ENCODE measurements at regions not wholly inside any gene's neighbourhood (a gene's known extent, or its start where the extent isn't known, plus 50 kb on each side); places are given as distances from the start of the nearest gene placed in this dataset.
A peak's percentile ranks its signal among the peaks of the same experiment; 100 is the strongest.

GRCh38 chr12:98224584-98225221 lies 290.7 kb upstream of the TMPO start:
- no peak for DNase-seq

- DNase-seq: no peak
These were observed 288.2 kb upstream of the TMPO start for GRCh38 chr12:98227162-98227561.

- DNase-seq: no peak
These were observed 286.5 kb upstream of the TMPO start for GRCh38 chr12:98228683-98229539.

GRCh38 chr12:98229540-98229924 lies 285.9 kb upstream of the TMPO start:
- no peak for DNase-seq

- DNase-seq: no peak
These were observed 282.5 kb upstream of the TMPO start for GRCh38 chr12:98232753-98233390.

GRCh38 chr12:98235301-98235700 lies 280.1 kb upstream of the TMPO start:
- DNase-seq: no peak

GRCh38 chr12:98238515-98239130 lies 276.8 kb upstream of the TMPO start:
- DNase-seq: no peak

- no peak for DNase-seq
These were observed 272.2 kb upstream of the TMPO start for GRCh38 chr12:98243190-98243589.

- DNase-seq: no peak
These were observed 271.3 kb upstream of the TMPO start for GRCh38 chr12:98244136-98244535.

GRCh38 chr12:98253207-98254037 lies 262.0 kb upstream of the TMPO start:
- DNase-seq: peak; percentile 13

GRCh38 chr12:98256830-98257229 lies 258.6 kb upstream of the TMPO start:
- no peak for DNase-seq

GRCh38 chr12:98259693-98260092 lies 255.7 kb upstream of the TMPO start:
- peak; percentile 16 for DNase-seq

- no peak for DNase-seq
These were observed 255.1 kb upstream of the TMPO start for GRCh38 chr12:98260276-98260675.

GRCh38 chr12:98262902-98263301 lies 252.5 kb upstream of the TMPO start:
- no peak for DNase-seq

GRCh38 chr12:98274430-98275130 lies 240.8 kb upstream of the TMPO start:
- DNase-seq: no peak

- DNase-seq: no peak
These were observed 240.3 kb upstream of the TMPO start for GRCh38 chr12:98275131-98275475.

GRCh38 chr12:98280152-98280551 lies 235.2 kb upstream of the TMPO start:
- no peak for DNase-seq

- DNase-seq: no peak
These were observed 234.8 kb upstream of the TMPO start for GRCh38 chr12:98280621-98281020.

GRCh38 chr12:98291828-98292227 lies 223.6 kb upstream of the TMPO start:
- DNase-seq: no peak

- DNase-seq: no peak
These were observed 221.2 kb upstream of the TMPO start for GRCh38 chr12:98294051-98294805.

GRCh38 chr12:98295681-98296080 lies 219.7 kb upstream of the TMPO start:
- DNase-seq: no peak
